Heart left ventricle (tissue), 13 donors: ENCODE measurements at regions not wholly inside any gene's neighbourhood (a gene's known extent, or its start where the extent isn't known, plus 50 kb on each side); places are given as distances from the start of the nearest gene placed in this dataset.

ENCODE experiments used
- CTCF ChIP-seq, 12 donors: fragments of 200-600 bp; sonication (generic) in 4 of 12; IDR thresholded peaks; one replicate each; pipeline versions ENCODE4 v1.5.0 to v1.8.0; 2018 to 2022; ENCODE audit warnings: antibody characterized with exemption in 12 of 12, mild to moderate bottlenecking in 5 of 12
- POLR2A ChIP-seq, 2 donors: fragments of 450-650 bp; IDR thresholded peaks; one replicate each; pipeline ENCODE4 v1.6.1; 2017; ENCODE audit warnings: antibody characterized with exemption in 2 of 2, mild to moderate bottlenecking in 2 of 2, moderate library complexity in 2 of 2
- donor health status: ischemic (EF 13 %, LVEDD 7.1; RV severe dilation, severe dysfunction).
- donor health status: DM: no; HTN: yes; CAD: no.
- donor health status: DM: no; HTN: no; CAD: no.
- donor health status: ischemic (EF 25% LVEDD 6.9; RV normal size, moderate dysfunction).
- donor health status: ischemic (EF 25% LVEDD 5.7; RV mildly dilated, moderate dysfunction).
- donor health status: ischemic (EF 35%, LVEDD 5.7; RV mildly dilated, moderate dysfunction).
- donor health status: nonischemic (EF 11% LVEDD 7.7; RV severe dilation, severe dysfunction).
- donor health status: DM: yes; HTN: yes; CAD: no.
- donor health status: PGD.
- donor health status: ischemic (EF 29% LVEDD 5.4; RV normal size, mild dysfunction).
- donor health status: nonischemic (EF 23%, LVEDD 6.1; RV moderate dilation, normal function).

- TF ChIP-seq CTCF (IDR thresholded peaks at IDR 0.05) (no peak), POLR2A (IDR thresholded peaks at IDR 0.05) (no peak)
Measured at GRCh38 chr4:125082729-125083417, 231.9 kb upstream of the FAT4 start.
